HepG2 (cell line): ENCODE measurements at regions not wholly inside any gene's neighbourhood (a gene's known extent, or its start where the extent isn't known, plus 50 kb on each side); places are given as distances from the start of the nearest gene placed in this dataset.

Experiments
- ATAC-seq: fragments of 200-7000 bp; cut with Tn5 transposase; 3 replicates; pipeline ENCODE4 v1.9.1; 2020; ENCODE audit warnings: mild to moderate bottlenecking, moderate library complexity
- BruUV-seq: library from RNA; stranded (reverse); fragments of 400-500 nt; replicated peaks from 2 replicates; lab custom pipeline; 2021; lab: Mats Ljungman, UMichigan
- CTCF ChIA-PET: fragments of 300-600 bp; formaldehyde crosslinking; extraction: SDS; loops from one replicate; lab custom pipeline; 2021; ENCODE audit warnings: low total read pairs, inconsistent platforms, low intra/inter-chr PET ratio; lab: Yijun Ruan, JAX
- POLR2A ChIA-PET: fragments of 350-600 bp; sonication (Branson Sonifier 250); formaldehyde crosslinking; loops from one replicate; lab custom pipeline; 2020; ENCODE audit warnings: antibody characterized with exemption, inconsistent platforms; lab: Yijun Ruan, JAX
- DNase-seq: peaks from one replicate; pipeline ENCODE4 v3.0.0-alpha.2; 2015; ENCODE audit warnings: low spot score
- FAIRE-seq: peaks from 3 replicates; lab custom pipeline; 2011; peaks lifted over from hg19 to GRCh38; lab: Jason Lieb, UNC
- H2AFZ ChIP-seq: one replicate; pipeline ENCODE4 v1.6.1; 2011; ENCODE audit warnings: low read length, inconsistent platforms
- H3K27ac ChIP-seq: fragments of 300-600 bp; 3 replicates; pipeline ENCODE4 v1.8.0; 2011; ENCODE audit warnings: mixed run types, mild to moderate bottlenecking, mixed read lengths, low read length, inconsistent platforms; ENCODE audit not compliant: insufficient read depth; ENCODE audit errors: extremely low read length
- H3K27me3 ChIP-seq, 2 experiments: fragments of 200-600 bp in 1 of 2; 2 replicates in 1 of 2; 3 replicates in 1 of 2; pipeline versions ENCODE4 v1.6.0 to v1.8.0; 2011; ENCODE audit warnings: low read length in 2 of 2, mild to moderate bottlenecking in 2 of 2, moderate library complexity in 2 of 2, inconsistent platforms in 1 of 2; ENCODE audit not compliant: insufficient read depth in 2 of 2, control insufficient read depth in 1 of 2
- H3K36me3 ChIP-seq, 2 experiments: fragments of 200-600 bp in 1 of 2; replicated peaks in 1 of 2; 2 replicates in 1 of 2; 3 replicates in 1 of 2; pipeline versions ENCODE4 v1.5.1 to v1.8.0; 2011; ENCODE audit warnings: low read length in 2 of 2, inconsistent platforms in 1 of 2; ENCODE audit not compliant: insufficient read depth in 2 of 2, control insufficient read depth in 1 of 2
- H3K4me1 ChIP-seq: 2 replicates; pipeline ENCODE4 v1.5.1; 2012; ENCODE audit warnings: low read length, inconsistent platforms; ENCODE audit not compliant: insufficient read depth
- H3K4me2 ChIP-seq: 2 replicates; pipeline ENCODE4 v1.6.0; 2011; ENCODE audit warnings: low read depth, low read length, inconsistent platforms
- H3K4me3 ChIP-seq, 3 experiments: fragments of 200-600 bp in 1 of 3; sonication (generic), shearing (Covaris generic) in 1 of 3; replicated peaks in 1 of 3; 2 replicates each; pipeline ENCODE4 v1.5.1; 2011 to 2016; ENCODE audit warnings: low read length in 3 of 3, inconsistent platforms in 2 of 3, low read depth in 2 of 3, mild to moderate bottlenecking in 2 of 3, control low read depth in 1 of 3, mixed read lengths in 1 of 3; ENCODE audit not compliant: insufficient read depth in 1 of 3
- H3K79me2 ChIP-seq: one replicate; pipeline ENCODE4 v1.6.1; 2011; ENCODE audit warnings: low read length, inconsistent platforms; ENCODE audit not compliant: insufficient read depth
- H3K9ac ChIP-seq: 2 replicates; pipeline ENCODE4 v1.6.0; 2011; ENCODE audit warnings: mild to moderate bottlenecking, low read depth, low read length, inconsistent platforms; ENCODE audit not compliant: insufficient read depth
- H3K9me3 ChIP-seq: 2 replicates; pipeline ENCODE4 v1.5.1; 2012; ENCODE audit warnings: mild to moderate bottlenecking, low read length
- H4K20me1 ChIP-seq: 2 replicates; pipeline ENCODE4 v1.6.0; 2011; ENCODE audit warnings: inconsistent platforms, mild to moderate bottlenecking, low read length, moderate library complexity; ENCODE audit not compliant: insufficient read depth
- MAF1 ChIP-seq: sonication (generic); formaldehyde crosslinking; IDR thresholded peaks from 2 replicates; pipeline ENCODE4 v1.5.0; 2020; ENCODE audit warnings: missing genetic modification reagents, borderline replicate concordance
- NKX3-1 ChIP-seq: sonication (generic); formaldehyde crosslinking; IDR thresholded peaks from 2 replicates; pipeline ENCODE4 v1.5.0; 2020; ENCODE audit warnings: missing genetic modification reagents
- ZBTB44 ChIP-seq: sonication (generic); formaldehyde crosslinking; IDR thresholded peaks from 2 replicates; pipeline ENCODE4 v1.4.0; 2020; ENCODE audit warnings: missing genetic modification reagents
- ZNF276 ChIP-seq: sonication (generic); formaldehyde crosslinking; IDR thresholded peaks from 2 replicates; pipeline ENCODE4 v1.4.0; 2020; ENCODE audit warnings: mild to moderate bottlenecking, low read depth, missing genetic modification reagents
- ZNF646 ChIP-seq: sonication (generic); formaldehyde crosslinking; IDR thresholded peaks from 2 replicates; pipeline ENCODE4 v1.9.0; 2021; ENCODE audit warnings: mild to moderate bottlenecking, missing genetic modification reagents
- WGBS: methylation state at CpG from one replicate; pipeline ENCODE4 v1.1.6; 2017; ENCODE audit warnings: low lambda C conversion rate; 5-methylcytosine and 5-hydroxymethylcytosine counted together
- in situ Hi-C: cut with HindIII; loops from 2 replicates; pipeline ENCODE4 v1.10.0; 2017; ENCODE audit warnings: low pct_unique_long_range_greater_than_20kb; ENCODE audit not compliant: extremely low pct_ligation_motif_present
- intact Hi-C: fragments of 100-400 bp; cut with micrococcal nuclease; formaldehyde crosslinking; loops from one replicate; pipeline ENCODE4 v1.10.0; 2022; ENCODE audit not compliant: unreplicated experiment
- TF ChIP-seq, protein P1 (sequence below): sonication (generic); formaldehyde crosslinking; IDR thresholded peaks from 2 replicates; pipeline ENCODE4 v1.4.0; 2020; ENCODE audit warnings: missing genetic modification reagents, borderline replicate concordance

GRCh38 chr20:24765316-24766142, 183.5 kb upstream of the CST7 start:
- H4K20me1 ChIP-seq: no peaks in the 10 kb centered on the region
- ChIA-PET CTCF (no interaction called here), POLR2A (no interaction called here)
- H3K4me3 ChIP-seq: no peak overlapping the region
- H3K27ac ChIP-seq: no peak overlapping the region
- no peak for ATAC-seq
- peaks cover 2 to 23% of the 10 kb centered on the region in 2 experiments; a peak in 3 of 5 replicates for H3K27me3 ChIP-seq
- BruUV-seq: no TSS peak
- no peak overlapping the region for H3K4me2 ChIP-seq
- no peaks in the 10 kb centered on the region for H3K4me1 ChIP-seq
- in situ Hi-C loops: no loop called here
- no peak for DNase-seq
- no peaks in the 10 kb centered on the region for H3K79me2 ChIP-seq
- H3K9ac ChIP-seq: no peak overlapping the region
- WGBS: 27% methylated on average over 12 of the region's 12 CpGs
- no peak for FAIRE-seq
- no peak overlapping the region for H2AFZ ChIP-seq
- H3K9me3 ChIP-seq: peaks cover under 1% of the 10 kb centered on the region
- intact Hi-C loops: no loop called here
- H3K36me3 ChIP-seq: no peaks in the 10 kb centered on the region
- TF ChIP-seq NKX3-1 (CRISPR knock-in tag) (no peak), MAF1 (CRISPR knock-in tag) (no peak), ZNF646 (CRISPR knock-in tag) (no peak), ZNF276 (CRISPR knock-in tag) (no peak), ZBTB44 (no peak)
- TF ChIP-seq, protein P1, sequence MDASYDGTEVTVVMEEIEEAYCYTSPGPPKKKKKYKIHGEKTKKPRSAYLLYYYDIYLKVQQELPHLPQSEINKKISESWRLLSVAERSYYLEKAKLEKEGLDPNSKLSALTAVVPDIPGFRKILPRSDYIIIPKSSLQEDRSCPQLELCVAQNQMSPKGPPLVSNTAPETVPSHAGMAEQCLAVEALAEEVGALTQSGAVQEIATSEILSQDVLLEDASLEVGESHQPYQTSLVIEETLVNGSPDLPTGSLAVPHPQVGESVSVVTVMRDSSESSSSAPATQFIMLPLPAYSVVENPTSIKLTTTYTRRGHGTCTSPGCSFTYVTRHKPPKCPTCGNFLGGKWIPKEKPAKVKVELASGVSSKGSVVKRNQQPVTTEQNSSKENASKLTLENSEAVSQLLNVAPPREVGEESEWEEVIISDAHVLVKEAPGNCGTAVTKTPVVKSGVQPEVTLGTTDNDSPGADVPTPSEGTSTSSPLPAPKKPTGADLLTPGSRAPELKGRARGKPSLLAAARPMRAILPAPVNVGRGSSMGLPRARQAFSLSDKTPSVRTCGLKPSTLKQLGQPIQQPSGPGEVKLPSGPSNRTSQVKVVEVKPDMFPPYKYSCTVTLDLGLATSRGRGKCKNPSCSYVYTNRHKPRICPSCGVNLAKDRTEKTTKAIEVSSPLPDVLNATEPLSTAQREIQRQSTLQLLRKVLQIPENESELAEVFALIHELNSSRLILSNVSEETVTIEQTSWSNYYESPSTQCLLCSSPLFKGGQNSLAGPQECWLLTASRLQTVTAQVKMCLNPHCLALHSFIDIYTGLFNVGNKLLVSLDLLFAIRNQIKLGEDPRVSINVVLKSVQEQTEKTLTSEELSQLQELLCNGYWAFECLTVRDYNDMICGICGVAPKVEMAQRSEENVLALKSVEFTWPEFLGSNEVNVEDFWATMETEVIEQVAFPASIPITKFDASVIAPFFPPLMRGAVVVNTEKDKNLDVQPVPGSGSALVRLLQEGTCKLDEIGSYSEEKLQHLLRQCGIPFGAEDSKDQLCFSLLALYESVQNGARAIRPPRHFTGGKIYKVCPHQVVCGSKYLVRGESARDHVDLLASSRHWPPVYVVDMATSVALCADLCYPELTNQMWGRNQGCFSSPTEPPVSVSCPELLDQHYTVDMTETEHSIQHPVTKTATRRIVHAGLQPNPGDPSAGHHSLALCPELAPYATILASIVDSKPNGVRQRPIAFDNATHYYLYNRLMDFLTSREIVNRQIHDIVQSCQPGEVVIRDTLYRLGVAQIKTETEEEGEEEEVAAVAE (CRISPR knock-in tag): no peak
